ENCODE measurements at regions not wholly inside any gene's neighbourhood (a gene's known extent, or its start where the extent isn't known, plus 50 kb on each side); places are given as distances from the start of the nearest gene placed in this dataset.

DNA sequence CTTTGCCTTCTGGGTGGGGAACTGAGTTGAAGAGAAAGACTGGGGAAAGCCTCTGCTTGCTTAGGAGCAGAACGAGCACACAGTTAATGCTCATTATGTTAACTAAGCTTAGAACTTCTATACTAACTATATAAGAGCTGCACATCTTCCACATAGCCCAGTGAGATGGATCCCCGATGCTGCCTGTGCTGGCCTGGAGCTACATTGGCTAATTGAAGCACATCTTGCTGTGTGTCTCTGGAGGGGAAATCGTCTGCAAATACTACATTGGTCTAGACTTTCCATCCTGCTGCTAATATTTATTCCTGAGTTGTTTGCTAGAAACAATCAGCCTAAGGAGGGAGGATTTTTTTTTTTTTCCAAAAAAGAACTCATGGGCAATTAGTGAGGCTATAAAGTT lies 406.3 kb downstream of the HAPSTR1 start:
- no peak for DNase-seq (ENCODE audit: low spot score)
- no peaks in the 10 kb centered on the region for H3K4me1 ChIP-seq (ENCODE audit: control insufficient read depth in 1 of 2, low read depth in 2 of 2)
- H3K27ac ChIP-seq: no peak overlapping the region
- no peak for ATAC-seq (ENCODE audit: insufficient number of reproducible peaks, low FRiP score, low read depth)
- no peak overlapping the region for H3K4me3 ChIP-seq
- TF ChIP-seq, protein P1, sequence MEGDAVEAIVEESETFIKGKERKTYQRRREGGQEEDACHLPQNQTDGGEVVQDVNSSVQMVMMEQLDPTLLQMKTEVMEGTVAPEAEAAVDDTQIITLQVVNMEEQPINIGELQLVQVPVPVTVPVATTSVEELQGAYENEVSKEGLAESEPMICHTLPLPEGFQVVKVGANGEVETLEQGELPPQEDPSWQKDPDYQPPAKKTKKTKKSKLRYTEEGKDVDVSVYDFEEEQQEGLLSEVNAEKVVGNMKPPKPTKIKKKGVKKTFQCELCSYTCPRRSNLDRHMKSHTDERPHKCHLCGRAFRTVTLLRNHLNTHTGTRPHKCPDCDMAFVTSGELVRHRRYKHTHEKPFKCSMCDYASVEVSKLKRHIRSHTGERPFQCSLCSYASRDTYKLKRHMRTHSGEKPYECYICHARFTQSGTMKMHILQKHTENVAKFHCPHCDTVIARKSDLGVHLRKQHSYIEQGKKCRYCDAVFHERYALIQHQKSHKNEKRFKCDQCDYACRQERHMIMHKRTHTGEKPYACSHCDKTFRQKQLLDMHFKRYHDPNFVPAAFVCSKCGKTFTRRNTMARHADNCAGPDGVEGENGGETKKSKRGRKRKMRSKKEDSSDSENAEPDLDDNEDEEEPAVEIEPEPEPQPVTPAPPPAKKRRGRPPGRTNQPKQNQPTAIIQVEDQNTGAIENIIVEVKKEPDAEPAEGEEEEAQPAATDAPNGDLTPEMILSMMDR (IDR thresholded peaks at IDR 0.05): no peak
- no peaks in the 10 kb centered on the region for H3K9me3 ChIP-seq
- H3K36me3 ChIP-seq: no peaks in the 10 kb centered on the region
- H3K27me3 ChIP-seq (replicated peaks; ENCODE audit: insufficient read depth): no peaks in the 10 kb centered on the region

DNA sequence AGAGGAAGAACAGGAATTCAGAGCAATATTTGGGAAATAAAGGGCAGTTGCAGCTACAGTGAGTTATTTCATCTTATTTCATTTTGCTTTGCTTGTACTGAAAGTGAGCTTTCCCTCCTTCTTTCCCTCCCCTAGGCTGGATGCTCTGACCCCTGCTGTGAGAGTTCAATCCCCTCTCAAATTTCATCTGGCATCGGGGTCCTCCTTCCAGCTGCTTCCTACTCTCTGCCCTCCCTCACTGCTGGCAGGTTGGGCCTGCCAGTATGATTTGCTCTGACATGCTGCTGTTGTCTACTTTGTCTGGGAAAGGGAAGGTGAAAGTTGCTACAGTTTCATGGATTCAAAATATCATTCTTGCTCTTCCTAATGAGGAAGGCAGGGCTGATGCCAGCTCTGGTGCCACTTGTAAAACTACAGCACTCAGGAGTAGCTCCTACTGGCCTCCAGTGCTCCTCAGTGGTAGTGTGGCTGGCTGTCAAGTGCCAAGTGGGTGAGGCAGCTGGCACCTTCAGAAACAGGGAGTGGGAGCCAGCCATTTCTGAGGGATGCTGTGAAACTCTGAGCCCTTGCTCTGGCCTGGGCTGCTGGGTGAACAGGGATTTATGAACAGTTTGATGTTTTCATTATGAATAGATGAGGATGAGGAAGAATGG lies 408.6 kb downstream of the HAPSTR1 start:
- Histone ChIP-seq H3K9me3 (no peaks in the 10 kb centered on the region), H3K4me1 (ENCODE audit: control insufficient read depth in 1 of 2, low read depth in 2 of 2) (no peaks in the 10 kb centered on the region), H3K4me3 (no peak overlapping the region), H3K36me3 (no peaks in the 10 kb centered on the region), H3K27me3 (replicated peaks; ENCODE audit: insufficient read depth) (no peaks in the 10 kb centered on the region), H3K27ac (no peak overlapping the region)
- DNase-seq (ENCODE audit: low spot score): no peak
- no peak for ATAC-seq (ENCODE audit: insufficient number of reproducible peaks, low FRiP score, low read depth)
- TF ChIP-seq, protein P1 (IDR thresholded peaks at IDR 0.05): no peak

DNA sequence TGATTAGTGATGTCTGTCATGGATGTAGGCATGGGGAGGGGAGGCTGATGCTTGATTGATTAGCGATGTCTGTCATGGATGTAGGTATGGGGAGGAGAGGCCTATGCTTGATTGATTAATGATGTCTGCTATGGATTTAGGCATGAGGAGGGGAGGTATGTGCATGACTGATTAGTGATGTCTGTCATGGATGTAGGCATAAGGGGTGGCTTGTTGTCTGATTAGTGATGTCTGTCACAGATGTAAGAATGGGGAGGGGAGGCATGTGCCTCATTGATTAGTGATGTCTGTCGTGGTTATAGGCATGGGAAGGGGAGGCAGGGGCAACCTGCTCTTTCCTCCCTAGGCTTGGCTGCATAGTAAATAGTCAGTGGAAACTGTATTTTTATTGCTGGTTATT lies 409.4 kb downstream of the HAPSTR1 start:
- DNase-seq (ENCODE audit: low spot score): no peak
- H3K9me3 ChIP-seq: no peaks in the 10 kb centered on the region
- no peaks in the 10 kb centered on the region for H3K36me3 ChIP-seq
- no peaks in the 10 kb centered on the region for H3K4me1 ChIP-seq (ENCODE audit: control insufficient read depth in 1 of 2, low read depth in 2 of 2)
- no peak for ATAC-seq (ENCODE audit: insufficient number of reproducible peaks, low FRiP score, low read depth)
- no peak overlapping the region for H3K4me3 ChIP-seq
- TF ChIP-seq, protein P1 (IDR thresholded peaks at IDR 0.05): no peak
- no peak overlapping the region for H3K27ac ChIP-seq
- no peaks in the 10 kb centered on the region for H3K27me3 ChIP-seq (replicated peaks; ENCODE audit: insufficient read depth)

DNA sequence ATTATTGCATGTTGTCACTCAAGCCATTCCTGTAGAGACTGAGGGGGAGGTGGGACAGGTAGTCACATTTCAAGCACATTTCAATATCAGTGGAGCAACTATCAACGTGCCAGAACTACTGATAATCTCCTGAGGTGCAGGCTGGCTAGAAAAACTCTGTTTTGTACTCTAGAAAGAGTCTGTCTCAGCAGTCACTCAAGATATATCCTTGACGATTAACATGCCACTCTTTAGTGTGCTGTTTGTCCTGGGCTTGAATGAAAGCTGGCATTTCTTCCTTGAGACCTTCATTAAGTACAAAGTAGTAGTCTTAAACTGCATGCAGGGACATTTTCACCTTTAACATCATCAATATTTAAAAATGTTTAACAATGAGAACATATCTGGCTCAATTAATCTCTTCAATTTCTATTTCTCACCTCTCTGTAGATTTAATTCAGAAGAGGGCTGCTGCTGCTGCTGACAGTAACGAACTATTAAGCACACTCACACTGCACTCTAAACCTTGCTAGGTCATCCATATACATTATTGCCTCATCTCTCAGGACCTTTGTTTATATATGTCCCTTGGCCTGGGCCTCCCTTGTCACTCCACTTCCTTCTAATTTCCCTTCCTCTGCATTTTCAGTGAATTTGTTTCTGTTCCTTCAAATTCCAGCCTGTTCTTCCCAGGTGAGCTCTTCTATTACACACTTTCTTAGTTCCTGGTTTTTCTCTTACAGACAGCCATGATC lies 412.0 kb downstream of the HAPSTR1 start:
- TF ChIP-seq, protein P1 (IDR thresholded peaks at IDR 0.05): no peak
- Histone ChIP-seq H3K36me3 (no peaks in the 10 kb centered on the region), H3K9me3 (no peaks in the 10 kb centered on the region), H3K27ac (no peak overlapping the region), H3K27me3 (replicated peaks; ENCODE audit: insufficient read depth) (no peaks in the 10 kb centered on the region), H3K4me3 (no peak overlapping the region), H3K4me1 (ENCODE audit: control insufficient read depth in 1 of 2, low read depth in 2 of 2) (no peaks in the 10 kb centered on the region)
- no peak for DNase-seq (ENCODE audit: low spot score)
- ATAC-seq (ENCODE audit: insufficient number of reproducible peaks, low FRiP score, low read depth): no peak

DNA sequence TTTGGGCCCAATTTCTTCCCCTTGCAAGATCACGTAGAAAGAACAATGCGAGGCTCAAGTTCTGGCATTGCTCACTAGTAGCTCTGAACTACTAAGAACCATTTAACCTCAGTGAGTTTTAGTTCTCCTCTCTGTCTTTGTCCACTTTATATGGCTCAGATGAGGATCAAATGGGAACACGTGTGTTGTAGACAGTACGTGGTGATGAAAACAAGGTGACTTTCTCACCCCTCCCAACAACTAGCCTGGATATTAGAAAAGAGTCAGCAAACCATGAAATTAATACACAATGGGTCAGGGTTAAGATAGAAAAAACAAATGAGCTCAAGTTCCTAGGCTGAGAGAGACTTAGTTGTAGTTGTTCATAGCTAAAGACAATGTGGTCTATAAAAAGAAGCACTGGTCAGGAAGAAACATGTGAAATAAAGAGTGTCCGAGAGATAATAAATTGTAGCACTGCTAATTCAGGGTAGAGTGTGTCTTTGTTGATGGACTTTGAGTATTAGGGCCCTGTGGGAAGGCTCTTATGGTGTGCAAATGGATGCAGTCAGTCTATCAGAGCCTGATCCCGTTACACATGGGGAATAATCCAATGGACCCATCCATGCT lies 417.0 kb downstream of the HAPSTR1 start:
- no peaks in the 10 kb centered on the region for H3K9me3 ChIP-seq
- ATAC-seq (ENCODE audit: insufficient number of reproducible peaks, low FRiP score, low read depth): no peak
- H3K4me3 ChIP-seq: no peak overlapping the region
- H3K4me1 ChIP-seq (ENCODE audit: control insufficient read depth in 1 of 2, low read depth in 2 of 2): no peaks in the 10 kb centered on the region
- H3K36me3 ChIP-seq: no peaks in the 10 kb centered on the region
- DNase-seq (ENCODE audit: low spot score): no peak
- no peaks in the 10 kb centered on the region for H3K27me3 ChIP-seq (replicated peaks; ENCODE audit: insufficient read depth)
- TF ChIP-seq, protein P1 (IDR thresholded peaks at IDR 0.05): no peak
- no peak overlapping the region for H3K27ac ChIP-seq
